Breast epithelium (tissue), 3 donors: ENCODE measurements at regions not wholly inside any gene's neighbourhood (a gene's known extent, or its start where the extent isn't known, plus 50 kb on each side); places are given as distances from the start of the nearest gene placed in this dataset.

Experiments
- CTCF ChIP-seq, 3 donors: fragments of 450-650 bp; IDR thresholded peaks; one replicate each; pipeline ENCODE4 v1.5.1; 2016 to 2017; ENCODE audit warnings: antibody characterized with exemption in 3 of 3, mild to moderate bottlenecking in 3 of 3, moderate library complexity in 3 of 3
- POLR2A ChIP-seq: fragments of 450-650 bp; IDR thresholded peaks from one replicate; pipeline ENCODE4 v1.6.1; 2016; ENCODE audit warnings: antibody characterized with exemption, mild to moderate bottlenecking, moderate library complexity
- POLR2AphosphoS5 ChIP-seq, 3 donors: sonication (generic); formaldehyde crosslinking; IDR thresholded peaks; one replicate each; pipeline ENCODE4 v1.6.1; 2017; ENCODE audit warnings: antibody characterized with exemption in 3 of 3

- no peak for TF ChIP-seq POLR2A
- no peak for TF ChIP-seq CTCF (IDR thresholded peaks at IDR 0.05)
- no peak for TF ChIP-seq POLR2AphosphoS5 (IDR thresholded peaks at IDR 0.05)
Measured at GRCh38 chr2:9712263-9712662, 81.5 kb upstream of the YWHAQ start.
